HepG2 (cell line): ENCODE measurements at regions not wholly inside any gene's neighbourhood (a gene's known extent, or its start where the extent isn't known, plus 50 kb on each side); places are given as distances from the start of the nearest gene placed in this dataset.

Experiments used
- ATAC-seq: fragments of 200-7000 bp; cut with Tn5 transposase; 3 replicates; pipeline ENCODE4 v1.9.1; 2020; ENCODE audit warnings: mild to moderate bottlenecking, moderate library complexity
- BruUV-seq: library from RNA; stranded (reverse); fragments of 400-500 nt; replicated peaks from 2 replicates; lab custom pipeline; 2021; lab: Mats Ljungman, UMichigan
- CTCF ChIA-PET: fragments of 300-600 bp; formaldehyde crosslinking; extraction: SDS; loops from one replicate; lab custom pipeline; 2021; ENCODE audit warnings: low total read pairs, inconsistent platforms, low intra/inter-chr PET ratio; lab: Yijun Ruan, JAX
- POLR2A ChIA-PET: fragments of 350-600 bp; sonication (Branson Sonifier 250); formaldehyde crosslinking; loops from one replicate; lab custom pipeline; 2020; ENCODE audit warnings: antibody characterized with exemption, inconsistent platforms; lab: Yijun Ruan, JAX
- DNase-seq: peaks from one replicate; pipeline ENCODE4 v3.0.0-alpha.2; 2015; ENCODE audit warnings: low spot score
- FAIRE-seq: peaks from 3 replicates; lab custom pipeline; 2011; peaks lifted over from hg19 to GRCh38; lab: Jason Lieb, UNC
- H2AFZ ChIP-seq: one replicate; pipeline ENCODE4 v1.6.1; 2011; ENCODE audit warnings: low read length, inconsistent platforms
- H3K27ac ChIP-seq: fragments of 300-600 bp; 3 replicates; pipeline ENCODE4 v1.8.0; 2011; ENCODE audit warnings: mixed run types, mild to moderate bottlenecking, mixed read lengths, low read length, inconsistent platforms; ENCODE audit not compliant: insufficient read depth; ENCODE audit errors: extremely low read length
- H3K27me3 ChIP-seq, 2 experiments: fragments of 200-600 bp in 1 of 2; 2 replicates in 1 of 2; 3 replicates in 1 of 2; pipeline versions ENCODE4 v1.6.0 to v1.8.0; 2011; ENCODE audit warnings: low read length in 2 of 2, mild to moderate bottlenecking in 2 of 2, moderate library complexity in 2 of 2, inconsistent platforms in 1 of 2; ENCODE audit not compliant: insufficient read depth in 2 of 2, control insufficient read depth in 1 of 2
- H3K36me3 ChIP-seq, 2 experiments: fragments of 200-600 bp in 1 of 2; replicated peaks in 1 of 2; 2 replicates in 1 of 2; 3 replicates in 1 of 2; pipeline versions ENCODE4 v1.5.1 to v1.8.0; 2011; ENCODE audit warnings: low read length in 2 of 2, inconsistent platforms in 1 of 2; ENCODE audit not compliant: insufficient read depth in 2 of 2, control insufficient read depth in 1 of 2
- H3K4me1 ChIP-seq: 2 replicates; pipeline ENCODE4 v1.5.1; 2012; ENCODE audit warnings: low read length, inconsistent platforms; ENCODE audit not compliant: insufficient read depth
- H3K4me2 ChIP-seq: 2 replicates; pipeline ENCODE4 v1.6.0; 2011; ENCODE audit warnings: low read depth, low read length, inconsistent platforms
- H3K4me3 ChIP-seq, 3 experiments: fragments of 200-600 bp in 1 of 3; sonication (generic), shearing (Covaris generic) in 1 of 3; replicated peaks in 1 of 3; 2 replicates each; pipeline ENCODE4 v1.5.1; 2011 to 2016; ENCODE audit warnings: low read length in 3 of 3, inconsistent platforms in 2 of 3, low read depth in 2 of 3, mild to moderate bottlenecking in 2 of 3, control low read depth in 1 of 3, mixed read lengths in 1 of 3; ENCODE audit not compliant: insufficient read depth in 1 of 3
- H3K79me2 ChIP-seq: one replicate; pipeline ENCODE4 v1.6.1; 2011; ENCODE audit warnings: low read length, inconsistent platforms; ENCODE audit not compliant: insufficient read depth
- H3K9ac ChIP-seq: 2 replicates; pipeline ENCODE4 v1.6.0; 2011; ENCODE audit warnings: mild to moderate bottlenecking, low read depth, low read length, inconsistent platforms; ENCODE audit not compliant: insufficient read depth
- H3K9me3 ChIP-seq: 2 replicates; pipeline ENCODE4 v1.5.1; 2012; ENCODE audit warnings: mild to moderate bottlenecking, low read length
- H4K20me1 ChIP-seq: 2 replicates; pipeline ENCODE4 v1.6.0; 2011; ENCODE audit warnings: inconsistent platforms, mild to moderate bottlenecking, low read length, moderate library complexity; ENCODE audit not compliant: insufficient read depth
- ASH2L ChIP-seq: fragments of 300-600, 200-600 bp; sonication (generic); IDR thresholded peaks from 2 replicates; pipeline ENCODE4 v1.7.0; 2017; ENCODE audit warnings: low read depth, mild to moderate bottlenecking, moderate library complexity, mixed read lengths, low read length; ENCODE audit not compliant: insufficient read length
- CAMTA2 ChIP-seq: sonication (generic); formaldehyde crosslinking; IDR thresholded peaks from 2 replicates; pipeline ENCODE4 v1.4.0; 2020; ENCODE audit warnings: mild to moderate bottlenecking, missing genetic modification reagents, borderline replicate concordance
- FOXA1 ChIP-seq, 2 experiments: fragments of 450-650 bp in 1 of 2; sonication (generic) in 1 of 2; formaldehyde crosslinking in 1 of 2; IDR thresholded peaks; 2 replicates each; pipeline versions ENCODE4 v1.4.0 to v1.6.1; 2016 to 2020; ENCODE audit warnings: missing genetic modification reagents in 1 of 2
- FOXJ3 ChIP-seq: sonication (generic); formaldehyde crosslinking; IDR thresholded peaks from 2 replicates; pipeline ENCODE4 v1.4.0; 2020; ENCODE audit warnings: missing genetic modification reagents, mild to moderate bottlenecking, borderline replicate concordance
- HNF4A ChIP-seq: sonication (generic); formaldehyde crosslinking; IDR thresholded peaks from 2 replicates; pipeline ENCODE4 v1.4.0; 2020; ENCODE audit warnings: missing genetic modification reagents
- MED1 ChIP-seq: sonication (generic); formaldehyde crosslinking; IDR thresholded peaks from 2 replicates; pipeline ENCODE4 v1.4.0; 2020; ENCODE audit warnings: missing genetic modification reagents
- NCOA2 ChIP-seq: sonication (generic); formaldehyde crosslinking; IDR thresholded peaks from 2 replicates; pipeline ENCODE4 v1.8.0; 2022; ENCODE audit warnings: inconsistent platforms
- SAP130 ChIP-seq: IDR thresholded peaks from 2 replicates; pipeline ENCODE4 v1.6.1; 2016; ENCODE audit warnings: low read depth
- ZNF558 ChIP-seq: sonication (generic); formaldehyde crosslinking; IDR thresholded peaks from 2 replicates; pipeline ENCODE4 v1.9.0; 2022; ENCODE audit warnings: mild to moderate bottlenecking, missing genetic modification reagents, borderline replicate concordance
- in situ Hi-C: cut with HindIII; loops from 2 replicates; pipeline ENCODE4 v1.10.0; 2017; ENCODE audit warnings: low pct_unique_long_range_greater_than_20kb; ENCODE audit not compliant: extremely low pct_ligation_motif_present
- intact Hi-C: fragments of 100-400 bp; cut with micrococcal nuclease; formaldehyde crosslinking; loops from one replicate; pipeline ENCODE4 v1.10.0; 2022; ENCODE audit not compliant: unreplicated experiment
- TF ChIP-seq, protein P1 (sequence below): sonication (generic); formaldehyde crosslinking; IDR thresholded peaks from 2 replicates; pipeline ENCODE4 v1.5.0; 2020; ENCODE audit warnings: mild to moderate bottlenecking, missing genetic modification reagents
- TF ChIP-seq, protein P2 (sequence below): sonication (generic); formaldehyde crosslinking; IDR thresholded peaks from 2 replicates; pipeline ENCODE4 v1.4.0; 2020; ENCODE audit warnings: missing genetic modification reagents
- TF ChIP-seq, protein P3 (sequence below): sonication (generic); formaldehyde crosslinking; IDR thresholded peaks from 2 replicates; pipeline ENCODE4 v1.5.0; 2020; ENCODE audit warnings: mild to moderate bottlenecking, missing genetic modification reagents, borderline replicate concordance
- TF ChIP-seq, protein P4 (sequence below): IDR thresholded peaks from 2 replicates; pipeline ENCODE4 v1.6.1; 2016; ENCODE audit warnings: mild to moderate bottlenecking

DNA sequence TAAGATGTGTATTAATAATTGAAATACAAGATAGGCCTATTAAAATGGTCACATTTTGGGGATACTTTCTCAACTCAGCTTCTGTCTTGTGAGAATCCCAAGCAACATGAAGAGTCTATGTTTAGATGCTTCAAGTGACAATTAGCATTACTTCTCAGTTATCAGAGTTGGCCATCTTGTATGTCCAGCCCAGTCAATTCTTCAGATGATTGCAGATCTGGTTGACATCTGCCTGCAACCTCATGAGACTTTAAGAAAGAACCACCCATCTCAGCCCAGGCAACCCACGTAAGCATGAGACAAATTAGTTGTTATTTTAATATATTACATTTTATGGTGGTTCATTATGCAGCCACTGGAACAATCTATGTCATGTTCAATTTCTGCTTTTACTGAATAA is 256.5 kb downstream of the TENT5A start (continued):
- TF ChIP-seq, protein P1, sequence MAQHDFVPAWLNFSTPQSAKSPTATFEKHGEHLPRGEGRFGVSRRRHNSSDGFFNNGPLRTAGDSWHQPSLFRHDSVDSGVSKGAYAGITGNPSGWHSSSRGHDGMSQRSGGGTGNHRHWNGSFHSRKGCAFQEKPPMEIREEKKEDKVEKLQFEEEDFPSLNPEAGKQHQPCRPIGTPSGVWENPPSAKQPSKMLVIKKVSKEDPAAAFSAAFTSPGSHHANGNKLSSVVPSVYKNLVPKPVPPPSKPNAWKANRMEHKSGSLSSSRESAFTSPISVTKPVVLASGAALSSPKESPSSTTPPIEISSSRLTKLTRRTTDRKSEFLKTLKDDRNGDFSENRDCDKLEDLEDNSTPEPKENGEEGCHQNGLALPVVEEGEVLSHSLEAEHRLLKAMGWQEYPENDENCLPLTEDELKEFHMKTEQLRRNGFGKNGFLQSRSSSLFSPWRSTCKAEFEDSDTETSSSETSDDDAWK (CRISPR knock-in tag), result no peak
- no peak for TF ChIP-seq CAMTA2 (CRISPR knock-in tag)
- TF ChIP-seq, all 625 proteins: peak for 0

DNA sequence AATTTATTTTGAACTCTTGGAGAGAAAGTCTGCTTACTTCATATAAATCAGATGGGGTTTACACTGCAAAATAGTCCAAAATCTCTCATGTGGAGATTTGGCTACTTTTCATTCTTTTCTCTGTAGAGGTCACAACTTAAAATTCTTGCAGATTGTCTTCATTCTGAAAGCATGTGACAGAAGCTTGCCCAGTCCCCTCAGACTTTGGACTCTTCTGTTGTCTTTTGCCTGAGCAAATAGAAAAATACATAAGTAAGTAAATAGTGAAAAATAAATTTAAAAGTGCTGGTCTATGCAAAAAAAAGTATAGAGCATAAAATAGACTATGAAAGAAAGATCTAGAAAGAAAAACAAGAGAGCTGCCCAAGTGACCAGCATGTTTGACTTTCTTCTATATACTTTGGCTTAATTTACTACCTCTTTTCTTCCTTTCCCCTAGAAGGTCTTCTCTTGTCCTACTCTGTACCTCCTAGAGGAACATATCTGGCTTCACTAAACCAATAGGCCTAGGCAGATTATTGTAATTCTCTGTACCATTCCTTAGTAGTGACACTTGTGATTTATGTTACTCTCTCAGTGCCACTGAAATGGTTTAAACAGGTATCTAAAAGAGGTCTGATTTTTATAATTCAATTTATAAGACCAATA is 260.9 kb downstream of the TENT5A start:
- Histone ChIP-seq H3K27me3 (no peaks in the 10 kb centered on the region), H3K27ac (peak overlapping the region; percentile 44), H2AFZ (no peak overlapping the region), H3K36me3 (no peaks in the 10 kb centered on the region), H3K4me1 (peaks cover 24% of the 10 kb centered on the region), H4K20me1 (no peaks in the 10 kb centered on the region), H3K9me3 (no peaks in the 10 kb centered on the region), H3K9ac (no peak overlapping the region), H3K4me3 (no peak overlapping the region; a peak in 1 of 6 replicates), H3K79me2 (no peaks in the 10 kb centered on the region), H3K4me2 (peak overlapping the region; percentile 29; the same call in 1 of the 2 replicates)
- no peak for FAIRE-seq
- CTCF ChIA-PET, result no interaction called here
- peak; percentile 70 for DNase-seq
- peak; percentile 83 for ATAC-seq
- intact Hi-C loops, result loop anchor here (1.0 to 5.0 kb wide), 2 partner anchors 110 to 261 kb away; partner anchors contain the start of gene TENT5A
- POLR2A ChIA-PET, result no interaction called here
- BruUV-seq, result no TSS peak
- in situ Hi-C loops, result no loop called here
- TF ChIP-seq FOXA1 (IDR thresholded peaks at IDR 0.05) (peak; percentile 63; the same call in 1 of the 2 replicates), FOXA1 (CRISPR knock-in tag; IDR thresholded peaks at IDR 0.05) (peak; percentile 49; the same call in 1 of the 2 replicates), FOXJ3 (CRISPR knock-in tag) (peak; percentile 50; the same call in 1 of the 2 replicates), NCOA2 (peak; percentile 62; the same call in 1 of the 2 replicates), HNF4A (CRISPR knock-in tag) (peak; percentile 83), MED1 (peak; percentile 47), SAP130 (CRISPR knock-in tag) (peak; percentile 21; the same call in 1 of the 2 replicates), ZNF558 (no peak), ASH2L (peak; percentile 30)
- TF ChIP-seq, protein P2, sequence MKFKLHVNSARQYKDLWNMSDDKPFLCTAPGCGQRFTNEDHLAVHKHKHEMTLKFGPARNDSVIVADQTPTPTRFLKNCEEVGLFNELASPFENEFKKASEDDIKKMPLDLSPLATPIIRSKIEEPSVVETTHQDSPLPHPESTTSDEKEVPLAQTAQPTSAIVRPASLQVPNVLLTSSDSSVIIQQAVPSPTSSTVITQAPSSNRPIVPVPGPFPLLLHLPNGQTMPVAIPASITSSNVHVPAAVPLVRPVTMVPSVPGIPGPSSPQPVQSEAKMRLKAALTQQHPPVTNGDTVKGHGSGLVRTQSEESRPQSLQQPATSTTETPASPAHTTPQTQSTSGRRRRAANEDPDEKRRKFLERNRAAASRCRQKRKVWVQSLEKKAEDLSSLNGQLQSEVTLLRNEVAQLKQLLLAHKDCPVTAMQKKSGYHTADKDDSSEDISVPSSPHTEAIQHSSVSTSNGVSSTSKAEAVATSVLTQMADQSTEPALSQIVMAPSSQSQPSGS (CRISPR knock-in tag), result 0 out of 2 replicates have a peak, but pooled peaks have one; percentile 39
- TF ChIP-seq, protein P3, sequence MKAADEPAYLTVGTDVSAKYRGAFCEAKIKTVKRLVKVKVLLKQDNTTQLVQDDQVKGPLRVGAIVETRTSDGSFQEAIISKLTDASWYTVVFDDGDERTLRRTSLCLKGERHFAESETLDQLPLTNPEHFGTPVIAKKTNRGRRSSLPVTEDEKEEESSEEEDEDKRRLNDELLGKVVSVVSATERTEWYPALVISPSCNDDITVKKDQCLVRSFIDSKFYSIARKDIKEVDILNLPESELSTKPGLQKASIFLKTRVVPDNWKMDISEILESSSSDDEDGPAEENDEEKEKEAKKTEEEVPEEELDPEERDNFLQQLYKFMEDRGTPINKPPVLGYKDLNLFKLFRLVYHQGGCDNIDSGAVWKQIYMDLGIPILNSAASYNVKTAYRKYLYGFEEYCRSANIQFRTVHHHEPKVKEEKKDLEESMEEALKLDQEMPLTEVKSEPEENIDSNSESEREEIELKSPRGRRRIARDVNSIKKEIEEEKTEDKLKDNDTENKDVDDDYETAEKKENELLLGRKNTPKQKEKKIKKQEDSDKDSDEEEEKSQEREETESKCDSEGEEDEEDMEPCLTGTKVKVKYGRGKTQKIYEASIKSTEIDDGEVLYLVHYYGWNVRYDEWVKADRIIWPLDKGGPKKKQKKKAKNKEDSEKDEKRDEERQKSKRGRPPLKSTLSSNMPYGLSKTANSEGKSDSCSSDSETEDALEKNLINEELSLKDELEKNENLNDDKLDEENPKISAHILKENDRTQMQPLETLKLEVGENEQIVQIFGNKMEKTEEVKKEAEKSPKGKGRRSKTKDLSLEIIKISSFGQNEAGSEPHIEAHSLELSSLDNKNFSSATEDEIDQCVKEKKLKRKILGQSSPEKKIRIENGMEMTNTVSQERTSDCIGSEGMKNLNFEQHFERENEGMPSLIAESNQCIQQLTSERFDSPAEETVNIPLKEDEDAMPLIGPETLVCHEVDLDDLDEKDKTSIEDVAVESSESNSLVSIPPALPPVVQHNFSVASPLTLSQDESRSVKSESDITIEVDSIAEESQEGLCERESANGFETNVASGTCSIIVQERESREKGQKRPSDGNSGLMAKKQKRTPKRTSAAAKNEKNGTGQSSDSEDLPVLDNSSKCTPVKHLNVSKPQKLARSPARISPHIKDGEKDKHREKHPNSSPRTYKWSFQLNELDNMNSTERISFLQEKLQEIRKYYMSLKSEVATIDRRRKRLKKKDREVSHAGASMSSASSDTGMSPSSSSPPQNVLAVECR (CRISPR knock-in tag), result no peak
- TF ChIP-seq, protein P4, sequence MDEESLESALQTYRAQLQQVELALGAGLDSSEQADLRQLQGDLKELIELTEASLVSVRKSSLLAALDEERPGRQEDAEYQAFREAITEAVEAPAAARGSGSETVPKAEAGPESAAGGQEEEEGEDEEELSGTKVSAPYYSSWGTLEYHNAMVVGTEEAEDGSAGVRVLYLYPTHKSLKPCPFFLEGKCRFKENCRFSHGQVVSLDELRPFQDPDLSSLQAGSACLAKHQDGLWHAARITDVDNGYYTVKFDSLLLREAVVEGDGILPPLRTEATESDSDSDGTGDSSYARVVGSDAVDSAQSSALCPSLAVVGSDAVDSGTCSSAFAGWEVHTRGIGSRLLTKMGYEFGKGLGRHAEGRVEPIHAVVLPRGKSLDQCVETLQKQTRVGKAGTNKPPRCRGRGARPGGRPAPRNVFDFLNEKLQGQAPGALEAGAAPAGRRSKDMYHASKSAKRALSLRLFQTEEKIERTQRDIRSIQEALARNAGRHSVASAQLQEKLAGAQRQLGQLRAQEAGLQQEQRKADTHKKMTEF (CRISPR knock-in tag), result peak; percentile 64; the same call in 1 of the 2 replicates
